NCI-H524 treated with DMSO at 0.1 percent for 48 hours (cell line): ENCODE measurements at regions not wholly inside any gene's neighbourhood (a gene's known extent, or its start where the extent isn't known, plus 50 kb on each side); places are given as distances from the start of the nearest gene placed in this dataset.
A peak's percentile ranks its signal among the peaks of the same experiment; 100 is the strongest.

ENCODE experiments used
- DNase-seq: peaks from one replicate; lab custom pipeline; 2025; lab: John Stamatoyannopoulos, UW

DNA sequence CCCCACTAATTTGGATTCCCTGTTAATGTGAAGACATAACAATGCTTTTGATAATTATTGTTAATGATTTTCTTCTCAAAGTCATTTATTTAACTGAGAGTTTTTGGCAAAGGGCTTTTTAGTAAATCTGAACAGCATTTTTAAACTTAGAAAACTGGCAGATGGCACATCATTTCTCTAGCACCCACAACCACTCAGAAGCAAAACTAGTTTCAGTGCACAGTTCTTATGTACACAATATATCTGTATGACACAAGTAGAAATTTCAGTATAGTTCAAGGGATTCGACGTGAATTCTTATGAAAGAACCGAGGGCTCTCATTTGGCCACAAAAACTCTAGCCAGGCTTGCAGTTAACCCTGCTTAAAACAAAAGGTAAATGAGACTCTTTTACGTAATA is 231.4 kb upstream of the CDH9 start:
- no peak for DNase-seq

DNA sequence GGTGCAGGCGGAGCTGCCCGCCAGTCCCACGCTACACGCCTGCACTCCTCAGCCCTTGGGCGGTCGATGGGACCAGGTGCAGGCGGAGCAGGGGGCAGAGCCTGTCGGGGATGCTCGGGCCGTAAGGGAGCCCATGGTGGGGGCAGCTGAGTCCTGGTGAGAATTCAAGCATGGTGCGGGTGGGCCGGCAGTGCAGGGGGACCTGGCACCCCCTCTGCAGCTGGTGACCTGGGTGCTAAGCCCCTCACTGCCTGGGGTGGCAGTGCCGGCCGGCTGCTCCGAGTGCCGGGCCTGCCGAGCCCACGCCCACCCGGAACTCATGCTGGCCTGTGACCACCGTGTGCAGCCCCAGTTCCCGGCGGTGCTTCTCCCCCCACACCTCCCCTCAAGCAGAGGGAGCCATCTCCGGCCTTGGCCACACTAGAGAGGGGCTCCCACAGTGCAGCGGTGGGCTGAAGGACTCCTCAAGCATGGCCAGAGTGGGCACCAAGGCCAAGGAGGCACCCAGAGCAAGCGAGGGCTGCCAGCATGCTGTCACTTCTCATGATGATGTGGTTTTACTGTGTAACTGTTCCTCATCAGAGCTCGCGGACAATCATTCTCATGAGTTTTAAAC is 228.9 kb upstream of the CDH9 start:
- no peak for DNase-seq

DNA sequence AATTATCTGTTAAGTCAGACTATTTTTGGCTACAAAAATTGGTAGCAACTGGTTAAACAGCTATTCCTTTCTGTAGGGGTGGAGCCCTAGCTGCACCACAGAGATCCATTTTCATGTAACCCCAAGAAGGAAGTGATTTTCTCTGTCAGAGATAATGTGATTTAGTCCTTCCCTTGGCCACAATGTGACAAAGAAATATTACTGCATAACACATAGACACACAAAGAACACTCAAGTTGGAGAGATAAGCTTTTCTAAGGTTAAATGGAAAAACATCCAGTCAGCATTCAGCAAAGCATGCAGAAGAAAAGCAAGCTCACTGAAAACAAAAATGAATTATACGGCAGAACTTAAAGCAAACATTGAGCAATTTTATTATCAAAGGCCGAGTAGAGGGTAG is 227.8 kb upstream of the CDH9 start:
- DNase-seq = no peak

DNA sequence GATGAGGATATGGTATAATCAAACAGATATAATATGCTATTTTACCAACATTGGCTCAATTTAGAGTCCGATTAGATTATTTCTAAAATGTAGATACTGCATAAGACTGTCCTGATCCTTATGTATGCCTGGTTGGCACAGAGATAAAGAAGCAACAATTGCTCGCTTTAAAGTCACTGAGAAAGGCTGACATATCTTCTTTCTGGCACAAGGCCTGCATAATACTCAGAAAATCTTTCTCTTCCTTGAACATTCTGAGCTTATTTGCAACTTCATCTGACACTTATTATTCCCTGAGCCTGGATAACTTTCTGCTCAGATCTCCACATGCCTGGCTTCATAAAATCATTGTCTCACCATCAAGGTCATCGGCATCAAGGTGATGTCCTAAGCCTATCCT is 219.3 kb upstream of the CDH9 start:
- no peak for DNase-seq

DNA sequence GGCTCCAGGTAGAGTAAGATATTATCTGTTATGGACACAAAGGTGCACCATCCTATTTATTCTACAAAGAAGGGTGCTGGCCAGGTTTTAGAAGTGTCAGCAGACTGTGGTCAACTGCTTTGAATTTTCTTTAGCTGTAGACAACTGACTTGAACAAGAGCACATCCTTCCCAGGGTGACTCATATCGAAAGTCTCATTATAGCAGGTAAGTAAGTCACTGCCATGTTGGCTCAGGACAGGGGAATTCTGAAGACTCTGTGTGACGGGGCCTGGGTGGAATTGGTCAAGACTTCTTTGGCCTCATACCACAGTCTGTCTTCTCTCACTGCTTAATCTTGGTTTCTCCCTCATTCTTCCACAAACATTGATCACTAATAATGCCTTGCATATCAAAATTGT is 214.5 kb upstream of the CDH9 start:
- DNase-seq = no peak

DNA sequence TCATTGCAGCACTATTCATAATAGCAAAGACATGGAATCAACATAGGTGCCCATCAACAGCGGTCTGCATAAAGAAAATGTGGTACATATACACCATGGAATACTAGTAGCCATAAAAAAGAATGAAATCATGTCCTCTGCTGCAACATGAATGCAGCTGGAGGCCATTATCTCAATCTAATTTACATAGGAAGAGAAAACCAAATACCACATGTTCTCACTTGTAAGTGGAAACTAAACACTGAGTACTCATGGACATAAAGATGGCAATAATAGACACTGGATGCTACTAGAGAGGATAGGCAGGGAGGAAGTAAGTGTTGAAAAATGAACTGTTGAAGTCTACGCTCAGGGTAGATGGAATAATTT is 203.9 kb upstream of the CDH9 start:
- DNase-seq = no peak

DNA sequence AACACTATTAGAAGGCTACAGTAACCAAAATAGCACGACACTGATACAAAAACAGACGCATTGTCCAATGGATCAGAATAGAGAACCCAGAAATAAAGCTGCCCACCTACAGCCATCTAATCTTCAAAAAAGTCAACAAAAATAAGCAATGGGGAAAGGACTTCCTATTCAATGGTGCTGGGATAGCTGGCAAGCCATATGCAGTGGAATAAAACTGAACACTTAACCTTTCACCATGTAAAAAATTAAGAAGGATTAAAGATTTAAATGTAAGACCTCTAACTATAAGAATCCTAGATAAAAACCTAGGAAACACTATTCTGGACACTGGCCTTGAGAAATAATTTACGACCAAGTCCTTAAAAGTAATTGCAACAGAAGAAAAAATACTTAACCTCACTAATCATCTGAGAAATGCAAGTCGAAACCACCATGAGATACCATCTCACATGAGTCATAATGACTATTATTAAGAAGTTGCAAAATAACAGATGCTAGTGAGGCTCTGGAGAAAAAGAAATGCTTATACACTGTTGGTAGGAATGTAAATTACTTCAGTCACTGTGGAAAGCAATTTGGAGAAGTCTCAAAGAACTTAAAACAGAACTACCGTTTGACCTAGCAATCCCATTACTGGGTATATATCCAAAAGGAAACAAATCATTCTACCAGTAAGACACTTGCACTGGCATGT is 203.3 kb upstream of the CDH9 start:
- peak; percentile 13 for DNase-seq

DNA sequence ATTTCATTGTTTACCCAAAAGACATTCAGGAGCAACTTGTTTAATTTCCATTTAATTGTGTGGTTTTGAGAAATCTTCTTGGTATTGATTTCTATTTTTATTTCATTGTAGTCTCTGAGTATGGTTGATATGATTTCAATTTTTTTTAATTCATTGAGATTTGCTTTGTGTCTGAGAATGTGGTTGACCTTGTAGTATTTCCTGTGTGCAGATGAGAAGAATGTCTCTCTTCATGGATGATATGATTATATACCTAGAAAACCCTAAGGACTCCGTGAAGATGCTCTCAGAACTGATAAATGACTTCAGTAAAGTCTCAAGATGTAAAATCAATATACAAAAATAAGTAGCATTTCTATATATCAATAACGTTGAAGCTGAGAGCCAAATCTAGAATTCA is 202.4 kb upstream of the CDH9 start:
- no peak for DNase-seq

DNA sequence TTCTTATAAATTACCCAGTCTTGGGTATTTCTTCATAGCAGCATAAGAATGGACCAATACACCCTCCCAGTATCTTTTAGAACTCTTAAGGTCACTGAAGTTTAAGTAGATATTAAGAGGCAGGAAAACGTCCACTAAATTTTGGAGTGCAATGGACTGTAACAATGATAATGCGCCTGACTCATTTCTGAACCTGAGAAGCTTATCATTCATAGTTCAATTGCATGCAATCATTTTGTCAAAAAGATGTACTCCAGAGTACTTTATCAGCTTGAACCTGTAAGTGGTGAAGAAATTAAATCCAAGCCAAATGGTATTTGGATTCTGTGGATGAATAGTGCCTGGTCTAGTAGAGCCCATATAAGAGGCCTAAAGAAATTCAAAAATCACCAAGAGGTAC is 196.5 kb upstream of the CDH9 start:
- DNase-seq = no peak

DNA sequence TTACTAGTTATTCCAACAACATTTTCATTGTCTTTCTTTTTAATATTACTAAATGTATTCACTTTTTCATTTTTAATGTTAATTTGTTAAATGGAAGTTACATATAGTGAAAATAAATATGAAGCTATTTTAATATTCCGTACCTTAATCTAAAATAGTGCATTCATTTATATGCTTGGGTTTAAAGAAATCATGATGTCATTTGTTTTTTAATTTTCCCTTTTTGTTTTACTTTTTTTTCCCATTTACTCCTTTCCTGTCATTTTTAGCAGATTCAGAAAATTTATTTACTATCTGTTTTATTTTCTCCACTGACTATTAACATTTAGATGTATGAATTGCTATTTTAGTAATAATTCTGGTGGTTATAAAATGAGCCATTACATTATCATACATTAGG is 183.0 kb upstream of the CDH9 start:
- no peak for DNase-seq

DNA sequence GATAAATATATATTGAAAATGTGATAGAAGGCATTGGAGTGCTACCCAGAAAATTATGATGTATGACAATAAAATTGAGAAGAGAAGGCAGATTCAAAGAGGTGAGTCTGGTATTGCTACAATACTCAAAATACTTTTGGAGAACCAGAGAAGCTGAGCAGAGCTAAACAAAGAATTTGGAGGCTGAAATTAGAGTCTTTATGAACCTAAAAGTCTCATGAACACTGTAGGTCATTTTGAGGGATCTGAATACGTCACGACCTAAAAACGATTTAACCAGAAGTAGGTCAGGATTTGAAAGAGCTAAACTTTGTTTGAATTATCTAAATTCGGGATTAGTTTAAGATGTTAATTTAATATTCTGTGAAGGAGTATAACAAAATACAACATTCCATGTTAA is 182.4 kb upstream of the CDH9 start:
- DNase-seq = no peak

DNA sequence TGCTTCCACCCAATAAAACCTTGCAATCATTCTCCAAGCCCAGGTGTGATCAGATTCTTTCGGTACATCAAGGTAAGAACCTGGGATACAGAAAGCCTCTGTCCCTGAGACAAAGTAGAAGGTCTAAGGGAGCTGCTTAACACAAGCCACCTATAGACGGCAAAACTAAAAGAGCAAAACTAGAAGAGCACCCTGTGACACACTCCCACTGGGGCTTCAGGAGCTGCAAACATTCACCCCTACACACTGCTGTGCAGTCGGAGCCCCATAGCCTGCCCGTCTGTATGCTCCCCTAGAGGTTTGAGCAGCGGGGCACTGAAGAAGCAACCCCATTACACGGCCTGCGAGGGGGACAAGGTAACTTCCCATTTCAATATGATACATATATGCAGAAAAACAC is 179.6 kb upstream of the CDH9 start:
- no peak for DNase-seq

DNA sequence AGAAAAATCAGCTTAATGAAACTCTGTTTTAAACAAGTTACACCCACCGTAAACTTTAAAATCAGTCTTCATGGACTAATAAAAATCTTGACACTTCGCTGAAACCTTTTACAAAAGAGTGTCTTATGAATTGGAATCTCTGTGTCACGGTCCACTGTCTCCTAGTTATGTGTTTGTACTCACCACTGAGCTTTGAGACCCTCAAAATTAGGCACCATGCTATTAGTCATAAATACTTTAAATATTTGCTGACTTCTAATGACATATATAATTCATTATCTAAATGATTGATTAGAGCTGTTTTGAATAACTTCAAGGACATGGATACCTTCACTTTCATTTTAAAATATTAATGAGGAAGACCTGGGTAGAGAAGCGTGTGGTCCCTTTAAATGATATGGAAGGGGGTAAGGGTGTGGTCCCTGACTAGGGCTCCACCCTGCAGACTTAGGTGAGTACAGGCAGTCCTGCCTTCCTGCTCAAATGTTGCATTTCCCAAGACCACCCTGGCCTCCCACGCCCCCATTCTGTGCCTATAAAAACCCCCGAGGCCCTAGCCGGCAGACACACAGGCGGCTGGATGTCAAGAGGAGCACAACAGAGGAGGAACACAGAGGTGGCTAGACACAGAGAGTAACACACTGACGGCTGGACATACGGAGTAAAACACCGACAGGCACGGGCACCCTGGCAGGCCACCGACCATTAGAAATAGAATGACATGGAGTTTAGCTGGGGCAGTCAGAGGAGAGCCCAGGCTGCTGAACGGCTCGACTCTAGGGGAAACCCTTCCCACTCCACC is 179.0 kb upstream of the CDH9 start:
- no peak for DNase-seq

DNA sequence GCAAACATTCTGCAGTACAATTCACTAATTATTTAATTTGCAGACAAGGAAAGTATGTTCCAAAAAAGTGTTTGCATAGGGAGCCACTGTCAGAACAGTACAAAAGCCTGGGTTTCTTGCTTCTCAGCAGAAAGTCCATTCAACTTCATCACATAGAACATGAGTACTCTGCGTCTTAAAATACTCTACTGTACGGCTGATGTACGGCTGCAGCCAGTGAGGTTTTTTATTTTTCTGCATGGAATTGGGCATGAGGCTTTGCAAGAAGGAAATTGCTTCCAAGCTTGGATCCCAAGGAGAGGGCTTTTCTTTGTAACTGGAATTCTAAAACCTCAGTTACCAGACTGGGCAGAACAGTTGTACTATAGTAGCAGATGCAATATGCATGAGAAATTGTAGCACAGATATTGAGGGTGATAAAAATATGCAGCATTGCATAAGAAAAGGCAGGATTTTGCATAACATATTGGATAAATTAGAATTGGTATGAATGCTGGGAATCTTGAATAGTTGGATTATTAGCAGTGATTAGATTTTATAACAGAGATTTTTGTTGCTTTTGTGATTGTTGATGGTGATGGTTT is 178.1 kb upstream of the CDH9 start:
- DNase-seq = no peak

DNA sequence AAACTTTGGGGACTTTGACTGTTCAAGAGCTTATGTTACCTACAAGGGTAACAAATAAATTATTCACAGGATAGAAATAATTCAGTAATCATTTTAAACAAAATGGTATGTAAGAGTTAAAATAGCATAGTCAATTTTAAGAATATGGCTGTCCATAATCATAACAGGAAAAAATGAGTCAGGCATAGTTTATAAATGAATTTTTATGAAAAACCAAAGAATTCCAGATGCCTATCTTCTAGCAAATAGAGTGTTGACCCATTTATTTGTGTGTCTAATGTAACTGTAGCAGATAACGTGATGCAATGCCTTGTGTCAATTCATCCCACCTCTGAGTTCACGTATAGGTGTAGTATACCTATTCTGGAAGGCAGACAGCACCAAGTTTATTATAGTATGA is 169.7 kb upstream of the CDH9 start:
- no peak for DNase-seq

DNA sequence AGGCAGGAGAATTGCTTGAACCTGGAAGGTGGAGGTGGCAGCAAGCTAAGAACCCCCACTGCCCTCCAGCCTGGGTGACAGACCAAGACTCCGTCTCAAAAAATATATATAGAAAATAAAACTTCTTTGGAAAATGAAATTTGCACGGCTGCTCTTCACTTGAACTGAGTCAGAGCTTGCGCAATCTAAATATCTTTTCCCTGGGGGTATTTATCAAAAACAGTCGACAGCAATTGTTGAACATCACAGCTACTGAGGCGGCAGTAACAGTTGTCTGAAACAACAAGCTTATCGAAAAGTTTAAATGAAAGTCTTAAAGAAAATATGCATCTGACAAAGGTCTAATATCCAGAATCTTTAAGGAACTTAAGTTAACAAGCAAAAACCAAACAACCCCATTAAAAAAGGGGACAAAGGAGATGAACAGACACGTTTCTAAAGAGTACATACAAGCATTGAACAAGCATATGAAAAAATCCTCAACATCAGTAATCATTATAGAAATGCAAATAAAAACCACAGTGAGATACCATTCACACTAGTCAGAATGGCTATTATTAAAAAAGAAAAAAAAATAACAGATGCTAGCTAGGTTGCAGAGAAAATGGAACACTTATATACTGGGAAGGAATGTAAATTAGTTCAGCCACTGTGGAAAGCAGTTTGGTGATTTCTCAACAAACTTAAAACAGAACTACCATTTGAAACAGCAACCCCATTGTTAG is 153.6 kb upstream of the CDH9 start:
- DNase-seq = no peak

DNA sequence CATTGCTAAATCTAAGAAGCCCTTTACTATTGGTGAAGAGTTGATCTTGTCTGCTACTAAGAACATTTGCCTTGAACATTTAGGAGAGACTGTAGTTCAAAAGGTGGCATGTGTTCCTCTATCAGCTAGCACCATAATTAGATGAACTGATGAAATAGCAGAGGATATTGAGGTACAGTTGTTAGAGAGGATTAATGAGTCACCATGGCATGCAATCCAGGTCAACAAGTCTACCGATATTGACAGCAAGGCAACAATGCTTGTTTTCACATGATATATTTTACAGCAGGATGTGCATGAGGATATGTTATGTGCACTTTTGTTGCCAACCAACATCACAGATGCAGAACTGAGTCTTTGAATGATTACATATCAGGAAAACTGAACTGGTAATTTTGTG is 134.3 kb upstream of the CDH9 start:
- no peak for DNase-seq

DNA sequence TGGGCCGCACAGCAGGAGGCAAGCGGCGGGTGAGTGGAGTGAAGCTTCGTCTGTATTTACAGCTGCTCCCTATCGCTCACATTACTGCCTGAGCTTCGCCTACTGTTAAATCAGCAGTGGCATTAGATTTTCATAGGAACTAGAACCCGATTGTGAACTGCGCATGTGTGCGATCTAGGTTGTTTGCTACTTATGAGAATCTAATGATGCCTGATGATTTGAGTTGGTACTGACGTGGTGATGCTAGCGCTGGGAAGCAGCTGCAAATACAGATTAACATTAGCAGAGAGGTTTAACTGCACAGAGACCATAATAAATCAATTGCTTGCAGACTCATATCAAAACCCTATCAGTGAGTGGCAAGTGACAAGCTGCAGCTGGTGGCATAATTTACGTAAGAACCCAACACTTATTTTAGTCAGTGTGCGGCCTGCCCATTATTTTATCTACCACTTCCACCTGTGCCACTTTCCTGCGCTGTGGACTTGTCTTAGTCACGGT is 133.4 kb upstream of the CDH9 start:
- no peak for DNase-seq

DNA sequence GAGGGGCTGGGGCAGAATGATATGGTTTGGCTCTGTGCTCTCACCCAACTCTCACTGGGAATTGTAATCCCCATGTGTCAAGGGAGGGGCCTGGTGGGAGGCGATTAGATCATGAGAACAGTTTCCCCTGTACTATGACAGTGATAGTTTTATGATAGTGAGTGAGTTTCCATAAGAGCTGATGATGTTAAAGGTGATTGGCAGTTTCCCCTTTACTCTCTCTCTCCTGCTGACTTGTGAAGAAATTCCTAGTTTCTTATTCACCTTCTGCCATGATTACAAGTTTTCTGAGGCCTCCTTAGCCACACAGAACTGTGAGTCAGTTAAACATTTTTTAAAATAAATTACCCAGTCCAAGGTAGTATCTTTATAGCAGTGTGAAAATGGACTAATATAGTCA is 120.4 kb upstream of the CDH9 start:
- no peak for DNase-seq

DNA sequence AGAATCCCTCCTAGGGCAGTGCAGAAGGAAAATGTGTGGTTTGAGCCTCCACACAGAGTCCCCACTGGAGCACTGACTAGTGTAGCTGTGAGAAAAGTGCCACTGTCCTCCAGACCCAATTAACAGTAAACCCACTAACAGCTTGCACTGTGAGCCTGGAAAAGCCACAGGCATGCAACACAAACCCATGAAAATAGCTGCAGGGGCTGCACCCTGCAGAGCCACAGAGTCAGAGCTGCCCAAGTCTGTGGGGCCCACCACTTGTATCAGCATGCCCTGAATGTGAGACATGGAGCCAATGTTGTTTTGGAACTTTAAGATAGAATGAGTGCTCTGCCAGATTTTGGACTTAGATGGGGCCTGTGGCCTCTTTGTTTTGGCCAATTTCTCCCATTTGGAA is 119.8 kb upstream of the CDH9 start:
- no peak for DNase-seq

DNA sequence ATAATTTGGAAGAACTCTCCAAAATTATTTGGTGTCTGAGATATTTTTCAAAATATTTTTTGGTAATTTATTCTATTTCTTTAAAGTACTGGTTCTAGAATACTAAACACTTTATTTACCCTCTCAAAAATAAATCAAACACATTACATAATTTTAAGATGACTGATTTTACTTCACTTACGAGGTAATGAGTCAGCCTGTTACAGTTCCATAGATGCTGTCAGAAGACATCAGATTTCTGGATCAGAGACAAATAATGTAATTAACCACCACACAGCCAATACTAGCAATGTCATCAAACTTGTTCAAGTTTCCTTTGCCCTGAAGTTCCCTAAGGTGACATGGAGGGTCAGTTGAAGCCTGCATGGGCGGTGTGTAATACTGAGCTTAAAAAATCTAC is 106.1 kb upstream of the CDH9 start:
- no peak for DNase-seq

DNA sequence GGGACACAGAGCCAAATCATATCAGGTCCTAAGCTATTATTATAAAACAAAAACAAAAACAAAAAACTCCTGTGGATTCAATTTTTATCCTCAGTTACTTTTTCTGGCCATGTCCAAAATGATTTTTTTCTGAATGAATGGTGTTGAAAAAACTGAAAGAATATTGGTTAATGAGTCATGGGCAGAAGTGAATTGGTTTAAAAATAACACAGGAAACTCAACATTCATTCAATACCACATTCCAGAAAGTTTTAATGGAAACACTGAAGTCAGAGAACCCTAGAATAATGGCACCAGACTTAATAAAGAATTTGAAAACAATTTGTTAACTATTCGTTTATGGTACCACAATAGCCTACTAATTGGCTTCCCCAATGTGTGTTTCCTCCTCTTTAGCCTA is 102.4 kb upstream of the CDH9 start:
- no peak for DNase-seq
